GM12878 (cell line): ENCODE measurements at regions not wholly inside any gene's neighbourhood (a gene's known extent, or its start where the extent isn't known, plus 50 kb on each side); places are given as distances from the start of the nearest gene placed in this dataset.
A peak's percentile ranks its signal among the peaks of the same experiment; 100 is the strongest.

ENCODE experiments used
- ATAC-seq: fragments of 200-7000 bp; cut with Tn5 transposase; 3 replicates; pipeline ENCODE4 v1.9.1; 2020; ENCODE audit warnings: mild to moderate bottlenecking, moderate library complexity
- BruUV-seq: library from RNA; stranded (reverse); fragments of 400-500 nt; replicated peaks from 2 replicates; lab custom pipeline; 2021; lab: Mats Ljungman, UMichigan
- CTCF ChIA-PET: fragments of 300-600 bp; sonication (Branson Sonifier 250); formaldehyde crosslinking; extraction: SDS; loops from one replicate; lab custom pipeline; 2021; ENCODE audit warnings: inconsistent platforms; lab: Yijun Ruan, JAX
- POLR2A ChIA-PET: fragments of 350-600 bp; formaldehyde crosslinking; extraction: SDS; loops from one replicate; lab custom pipeline; 2021; ENCODE audit warnings: inconsistent platforms; lab: Charles Lee
- RAD21 ChIA-PET: fragments of 300-600 bp; sonication (Branson Sonifier 250); formaldehyde crosslinking; loops from one replicate; lab custom pipeline; 2023; ENCODE audit warnings: antibody characterized with exemption; ENCODE audit not compliant: unreplicated experiment; lab: Charles Lee
- SMC1A ChIA-PET: fragments of 300-600 bp; sonication (Branson Sonifier 250); formaldehyde crosslinking; loops from one replicate; lab custom pipeline; 2023; ENCODE audit not compliant: unreplicated experiment, uncharacterized antibody; lab: Charles Lee
- DNase-seq: peaks from one replicate; pipeline ENCODE4 v3.0.0-alpha.2; 2011; ENCODE audit warnings: low read depth, low spot score
- FAIRE-seq: peaks from 3 replicates; lab custom pipeline; 2011; peaks lifted over from hg19 to GRCh38; lab: Jason Lieb, UNC
- H2AFZ ChIP-seq: 2 replicates; pipeline ENCODE4 v1.6.0; 2011; ENCODE audit warnings: low read depth, low read length, control low read depth; ENCODE audit not compliant: control insufficient read depth
- H3K27ac ChIP-seq: 2 replicates; pipeline ENCODE4 v1.5.1; 2011; ENCODE audit warnings: control low read depth; ENCODE audit not compliant: control insufficient read depth, insufficient read depth
- H3K27me3 ChIP-seq, 2 experiments: replicated peaks in 1 of 2; 2 replicates each; pipeline versions ENCODE4 v1.6.0 to v1.6.1; 2011; ENCODE audit warnings: low read length in 1 of 2; ENCODE audit not compliant: control insufficient read depth in 2 of 2, insufficient read depth in 2 of 2
- H3K36me3 ChIP-seq, 2 experiments: 2 replicates each; pipeline ENCODE4 v1.5.1; 2011; ENCODE audit warnings: low read length in 1 of 2; ENCODE audit not compliant: control insufficient read depth in 2 of 2, insufficient read depth in 2 of 2
- H3K4me1 ChIP-seq: 2 replicates; pipeline ENCODE4 v1.6.1; 2011; ENCODE audit warnings: mild to moderate bottlenecking, low read length, moderate library complexity, mixed read lengths; ENCODE audit not compliant: control insufficient read depth, insufficient read depth
- H3K4me2 ChIP-seq: 2 replicates; pipeline ENCODE4 v1.6.0; 2011; ENCODE audit warnings: control low read depth; ENCODE audit not compliant: control insufficient read depth, insufficient read depth
- H3K4me3 ChIP-seq: fragments of 200-600 bp; sonication (generic); 2 replicates; pipeline ENCODE4 v1.5.1; 2016
- H3K79me2 ChIP-seq: 2 replicates; pipeline ENCODE4 v1.6.0; 2011; ENCODE audit warnings: low read length; ENCODE audit not compliant: control insufficient read depth, insufficient read depth
- H3K9ac ChIP-seq: 2 replicates; pipeline ENCODE4 v1.8.0; 2011; ENCODE audit warnings: low read length, control low read depth, mixed read lengths; ENCODE audit not compliant: control insufficient read depth, insufficient read depth
- H3K9me3 ChIP-seq: replicated peaks from 3 replicates; pipeline ENCODE4 v1.5.1; 2011; ENCODE audit warnings: mild to moderate bottlenecking, low read length; ENCODE audit not compliant: control insufficient read depth, insufficient read depth
- H4K20me1 ChIP-seq: 2 replicates; pipeline ENCODE4 v1.6.0; 2011; ENCODE audit not compliant: control insufficient read depth, insufficient read depth
- FOXK2 ChIP-seq: fragments of 450-650 bp; IDR thresholded peaks from 2 replicates; pipeline ENCODE4 v1.6.1; 2017; ENCODE audit warnings: mild to moderate bottlenecking, moderate library complexity
- HSF1 ChIP-seq: fragments of 150-350 bp; IDR thresholded peaks from 2 replicates; pipeline ENCODE4 v1.6.1; 2014; ENCODE audit warnings: mild to moderate bottlenecking, low read depth, low read length
- JUNB ChIP-seq: IDR thresholded peaks from 2 replicates; pipeline ENCODE4 v1.6.1; 2016; ENCODE audit warnings: antibody characterized with exemption, mild to moderate bottlenecking
- JUND ChIP-seq: IDR thresholded peaks from 2 replicates; pipeline ENCODE4 v1.6.1; 2012; ENCODE audit warnings: low read depth, mild to moderate bottlenecking, low read length, improper control_type of control experiment, moderate library complexity
- MTA3 ChIP-seq: IDR thresholded peaks from 2 replicates; pipeline ENCODE4 v1.6.1; 2012; ENCODE audit warnings: low read length, inconsistent platforms, borderline replicate concordance
- NFXL1 ChIP-seq: fragments of 450-650 bp; IDR thresholded peaks from 2 replicates; pipeline ENCODE4 v1.6.1; 2017; ENCODE audit warnings: antibody characterized with exemption, mild to moderate bottlenecking, borderline replicate concordance
- SPI1 ChIP-seq: IDR thresholded peaks from 2 replicates; pipeline ENCODE4 v1.6.1; 2011; ENCODE audit warnings: low read depth, mild to moderate bottlenecking, low read length, moderate library complexity, borderline replicate concordance; ENCODE audit not compliant: insufficient read depth
- WGBS: methylation state at CpG from one replicate; pipeline ENCODE4 v1.1.6; 2016; ENCODE audit warnings: low lambda C conversion rate; ENCODE audit not compliant: insufficient replicate concordance, insufficient coverage; ENCODE audit errors: missing lambda C conversion rate; 5-methylcytosine and 5-hydroxymethylcytosine counted together
- in situ Hi-C: fragments of 300-500 bp; cut with MboI; formaldehyde crosslinking; loops from 9 replicates; pipeline ENCODE4 v1.14.3; 2018; ENCODE audit warnings: mixed read lengths
- intact Hi-C: fragments of 100-400 bp; cut with micrococcal nuclease; formaldehyde crosslinking; loops from one replicate; pipeline ENCODE4 v1.14.2; 2022; ENCODE audit not compliant: unreplicated experiment
- TF ChIP-seq, protein P1 (sequence below): fragments of 450-650 bp; formaldehyde crosslinking; IDR thresholded peaks from 2 replicates; pipeline ENCODE4 v1.5.0; 2022; ENCODE audit warnings: mild to moderate bottlenecking, missing genetic modification characterization
- TF ChIP-seq, protein P2 (sequence below): fragments of 450-650 bp; conservative IDR thresholded peaks from 2 replicates; pipeline ENCODE4 v1.6.1; 2017; ENCODE audit warnings: mild to moderate bottlenecking, moderate library complexity

GRCh38 chr5:6181147-6181729 lies 197.1 kb downstream of the MED10 start:
- Histone ChIP-seq H2AFZ (no peak overlapping the region), H3K9me3 (no peaks in the 10 kb centered on the region; the same call in 2 of the 3 replicates), H3K9ac (no peak overlapping the region), H3K27ac (no peak overlapping the region), H3K79me2 (no peaks in the 10 kb centered on the region), H3K36me3 (no peaks in the 10 kb centered on the region), H3K4me3 (no peak overlapping the region), H4K20me1 (no peaks in the 10 kb centered on the region), H3K27me3 (no peaks in the 10 kb centered on the region), H3K4me1 (no peaks in the 10 kb centered on the region), H3K4me2 (no peak overlapping the region)
- no peak for DNase-seq
- no TSS peak for BruUV-seq
- ChIA-PET RAD21 (no interaction called here), CTCF (no interaction called here), POLR2A (no interaction called here), SMC1A (no interaction called here)
- no peak for ATAC-seq
- 0 out of 2 replicates have a peak, but pooled peaks have one; percentile 30 for TF ChIP-seq NFXL1
- no peak for TF ChIP-seq MTA3
- in situ Hi-C loops (loop anchor here (10.0 kb wide), 1 partner anchor 554 kb away; no protein-coding TSS in a partner anchor), intact Hi-C loops (no loop called here)
- no peak for FAIRE-seq
- WGBS = 72% methylated on average over 5 of the region's 5 CpGs

DNA sequence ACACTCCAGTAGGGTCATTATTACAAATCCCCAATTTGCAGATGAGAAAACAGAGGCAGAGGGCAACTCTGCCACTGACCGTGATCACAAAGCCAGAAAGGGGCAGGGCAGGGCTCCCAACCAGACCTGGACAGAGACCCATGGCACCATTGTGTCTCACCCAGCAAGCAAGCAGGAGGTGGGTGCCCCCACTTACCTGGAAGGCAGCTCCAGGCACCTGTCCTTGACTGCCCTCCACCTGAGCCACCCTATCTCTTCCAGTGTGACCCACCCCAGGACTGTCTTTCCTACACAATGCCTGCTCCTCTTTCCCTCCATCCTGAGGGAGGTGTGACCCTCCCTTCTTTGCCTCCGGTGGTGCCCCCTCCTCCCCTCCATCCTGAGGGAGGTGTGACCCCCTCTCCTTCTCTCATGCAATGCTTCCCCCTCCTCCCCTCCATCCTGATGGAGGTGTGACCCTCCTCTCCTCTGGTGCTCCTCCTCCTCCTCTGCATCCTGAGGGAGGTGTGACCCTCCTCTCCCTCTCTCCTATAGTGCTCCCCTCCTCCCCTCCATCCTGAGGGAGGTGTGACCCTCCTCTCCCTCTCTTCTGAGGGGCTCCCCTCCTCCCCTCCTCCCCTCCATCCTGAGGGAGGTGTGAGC lies 198.0 kb downstream of the MED10 start:
- Histone ChIP-seq H3K9ac (no peak overlapping the region), H3K9me3 (no peaks in the 10 kb centered on the region), H3K27ac (no peak overlapping the region), H4K20me1 (no peaks in the 10 kb centered on the region), H3K36me3 (no peaks in the 10 kb centered on the region), H3K4me2 (no peak overlapping the region), H3K27me3 (no peaks in the 10 kb centered on the region), H2AFZ (no peak overlapping the region), H3K4me3 (no peak overlapping the region), H3K79me2 (no peaks in the 10 kb centered on the region), H3K4me1 (no peaks in the 10 kb centered on the region)
- ChIA-PET CTCF (no interaction called here), SMC1A (interaction anchor here (0.8 kb wide), 1 partner anchor 67 kb away, joined by 3 read pairs; no protein-coding TSS in a partner anchor), RAD21 (no interaction called here), POLR2A (no interaction called here)
- intact Hi-C loops = no loop called here
- 22% methylated on average over 2 of the region's 2 CpGs for WGBS
- ATAC-seq = no peak
- in situ Hi-C loops = loop anchor here (10.0 kb wide), 1 partner anchor 554 kb away; no protein-coding TSS in a partner anchor
- no TSS peak for BruUV-seq
- no peak for DNase-seq
- FAIRE-seq = no peak
- TF ChIP-seq JUND (no peak), FOXK2 (no peak), JUNB (no peak), HSF1 (no peak), SPI1 (no peak)
- TF ChIP-seq, protein P1, sequence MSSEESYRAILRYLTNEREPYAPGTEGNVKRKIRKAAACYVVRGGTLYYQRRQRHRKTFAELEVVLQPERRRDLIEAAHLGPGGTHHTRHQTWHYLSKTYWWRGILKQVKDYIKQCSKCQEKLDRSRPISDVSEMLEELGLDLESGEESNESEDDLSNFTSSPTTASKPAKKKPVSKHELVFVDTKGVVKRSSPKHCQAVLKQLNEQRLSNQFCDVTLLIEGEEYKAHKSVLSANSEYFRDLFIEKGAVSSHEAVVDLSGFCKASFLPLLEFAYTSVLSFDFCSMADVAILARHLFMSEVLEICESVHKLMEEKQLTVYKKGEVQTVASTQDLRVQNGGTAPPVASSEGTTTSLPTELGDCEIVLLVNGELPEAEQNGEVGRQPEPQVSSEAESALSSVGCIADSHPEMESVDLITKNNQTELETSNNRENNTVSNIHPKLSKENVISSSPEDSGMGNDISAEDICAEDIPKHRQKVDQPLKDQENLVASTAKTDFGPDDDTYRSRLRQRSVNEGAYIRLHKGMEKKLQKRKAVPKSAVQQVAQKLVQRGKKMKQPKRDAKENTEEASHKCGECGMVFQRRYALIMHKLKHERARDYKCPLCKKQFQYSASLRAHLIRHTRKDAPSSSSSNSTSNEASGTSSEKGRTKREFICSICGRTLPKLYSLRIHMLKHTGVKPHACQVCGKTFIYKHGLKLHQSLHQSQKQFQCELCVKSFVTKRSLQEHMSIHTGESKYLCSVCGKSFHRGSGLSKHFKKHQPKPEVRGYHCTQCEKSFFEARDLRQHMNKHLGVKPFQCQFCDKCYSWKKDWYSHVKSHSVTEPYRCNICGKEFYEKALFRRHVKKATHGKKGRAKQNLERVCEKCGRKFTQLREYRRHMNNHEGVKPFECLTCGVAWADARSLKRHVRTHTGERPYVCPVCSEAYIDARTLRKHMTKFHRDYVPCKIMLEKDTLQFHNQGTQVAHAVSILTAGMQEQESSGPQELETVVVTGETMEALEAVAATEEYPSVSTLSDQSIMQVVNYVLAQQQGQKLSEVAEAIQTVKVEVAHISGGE (CRISPR knock-in tag) = no peak
- TF ChIP-seq, protein P2, sequence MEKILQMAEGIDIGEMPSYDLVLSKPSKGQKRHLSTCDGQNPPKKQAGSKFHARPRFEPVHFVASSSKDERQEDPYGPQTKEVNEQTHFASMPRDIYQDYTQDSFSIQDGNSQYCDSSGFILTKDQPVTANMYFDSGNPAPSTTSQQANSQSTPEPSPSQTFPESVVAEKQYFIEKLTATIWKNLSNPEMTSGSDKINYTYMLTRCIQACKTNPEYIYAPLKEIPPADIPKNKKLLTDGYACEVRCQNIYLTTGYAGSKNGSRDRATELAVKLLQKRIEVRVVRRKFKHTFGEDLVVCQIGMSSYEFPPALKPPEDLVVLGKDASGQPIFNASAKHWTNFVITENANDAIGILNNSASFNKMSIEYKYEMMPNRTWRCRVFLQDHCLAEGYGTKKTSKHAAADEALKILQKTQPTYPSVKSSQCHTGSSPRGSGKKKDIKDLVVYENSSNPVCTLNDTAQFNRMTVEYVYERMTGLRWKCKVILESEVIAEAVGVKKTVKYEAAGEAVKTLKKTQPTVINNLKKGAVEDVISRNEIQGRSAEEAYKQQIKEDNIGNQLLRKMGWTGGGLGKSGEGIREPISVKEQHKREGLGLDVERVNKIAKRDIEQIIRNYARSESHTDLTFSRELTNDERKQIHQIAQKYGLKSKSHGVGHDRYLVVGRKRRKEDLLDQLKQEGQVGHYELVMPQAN = no peak
